Iris pigment epithelial cell (primary cell): ENCODE measurements at regions not wholly inside any gene's neighbourhood (a gene's known extent, or its start where the extent isn't known, plus 50 kb on each side); places are given as distances from the start of the nearest gene placed in this dataset.

ENCODE experiments used
- DNase-seq: peaks from one replicate; pipeline ENCODE4 v3.0.0-alpha.2; 2011; ENCODE audit warnings: low read depth

DNA sequence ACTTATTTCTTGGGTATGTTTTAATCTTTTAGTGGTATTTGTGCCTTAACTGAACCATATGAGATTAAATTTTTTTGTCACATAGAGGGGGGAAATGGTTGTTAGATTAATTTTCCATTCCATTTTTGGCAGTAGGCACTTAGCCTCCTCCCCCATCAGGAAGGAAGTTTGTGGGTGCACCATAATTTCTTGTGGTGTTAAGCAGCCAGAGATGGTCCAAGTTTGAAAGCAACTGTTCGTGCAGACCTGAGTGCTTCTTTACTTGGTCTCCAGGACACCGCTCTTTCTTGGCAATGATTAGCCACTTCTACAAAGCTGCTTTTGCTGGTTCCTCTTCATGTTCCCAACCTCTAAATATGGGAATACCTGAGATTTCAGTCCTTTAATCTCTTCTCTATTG lies 92.7 kb upstream of the RPL34 start:
- no peak for DNase-seq

DNA sequence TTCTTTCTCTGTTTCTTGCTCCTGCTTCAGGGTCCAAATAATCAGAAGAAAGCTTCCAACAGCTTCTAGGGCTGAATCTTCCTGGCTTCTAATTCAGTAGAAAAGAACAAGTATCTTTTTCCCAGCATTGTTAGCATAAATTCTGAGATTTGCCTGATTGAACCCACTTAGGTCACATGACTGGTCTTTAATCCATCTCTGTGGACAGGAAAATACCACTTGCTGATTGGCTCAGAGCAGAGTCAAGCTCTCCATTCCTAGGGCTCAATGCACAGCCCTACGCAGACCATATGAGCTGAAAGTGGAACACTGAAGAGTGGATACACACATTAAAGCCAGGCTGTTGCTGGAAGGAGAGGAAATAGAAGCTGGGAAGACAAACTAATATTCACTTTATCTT lies 99.6 kb upstream of the RPL34 start:
- no peak for DNase-seq

DNA sequence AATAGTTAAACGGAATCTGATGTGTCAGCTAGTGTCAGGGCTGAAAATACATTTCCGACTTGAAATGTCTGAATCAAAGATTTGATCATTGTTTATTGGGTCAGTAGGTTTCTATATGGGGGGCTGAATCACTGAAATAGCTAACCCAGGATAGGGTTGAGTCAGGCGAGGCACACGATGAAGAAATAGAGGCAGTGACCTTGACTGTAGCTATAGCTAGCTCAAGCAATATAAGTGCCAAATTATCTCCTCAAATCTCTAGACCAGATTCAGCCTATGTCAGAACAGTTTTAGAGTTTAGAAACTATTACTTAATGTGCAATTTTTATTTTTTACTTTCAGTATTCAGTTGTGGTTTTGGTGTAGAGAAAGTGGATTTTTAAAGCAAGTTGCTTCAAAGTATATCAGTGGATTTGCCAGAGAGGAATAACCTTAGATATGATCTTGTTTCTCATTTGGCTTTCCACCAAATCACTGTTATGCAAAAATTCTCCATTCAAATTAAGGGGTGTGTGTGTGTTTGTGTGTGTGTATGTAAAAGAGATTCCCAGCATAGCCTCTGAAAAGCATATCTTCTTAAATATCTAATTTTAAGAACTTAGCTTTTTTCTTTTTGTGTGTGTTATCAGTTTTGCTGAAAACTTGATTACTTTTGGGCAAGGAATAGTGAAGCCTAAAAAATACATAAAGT lies 100.3 kb upstream of the RPL34 start:
- DNase-seq = peak; percentile 26

DNA sequence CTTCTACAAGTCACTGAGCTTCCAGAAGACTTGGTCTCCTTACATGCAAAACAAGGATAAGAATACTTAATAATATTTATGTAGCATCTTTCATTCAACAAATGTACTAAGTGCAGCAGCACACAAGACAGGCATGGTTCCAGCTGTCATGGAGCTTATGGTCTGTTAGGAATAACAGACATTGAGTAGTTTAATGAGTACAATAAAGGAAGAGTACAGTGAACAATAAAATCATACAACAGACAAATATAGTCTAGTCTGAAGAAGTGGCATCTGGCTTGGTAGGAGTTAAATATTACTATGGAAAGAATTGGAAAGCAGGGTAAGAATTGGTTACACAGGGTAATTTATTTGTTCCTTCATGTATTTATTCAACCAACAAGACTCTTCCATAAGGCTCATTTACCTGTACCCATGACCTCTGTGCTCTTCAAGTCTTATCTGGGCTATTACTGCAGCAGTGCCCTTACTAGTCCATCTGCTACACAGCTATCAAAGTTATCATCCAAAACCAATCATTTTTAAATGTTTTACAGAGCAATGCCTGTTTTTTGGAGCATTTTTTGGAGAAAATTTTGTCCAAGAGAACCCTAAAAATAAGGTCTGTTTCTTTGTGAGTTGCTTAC lies 101.1 kb upstream of the RPL34 start:
- no peak for DNase-seq

DNA sequence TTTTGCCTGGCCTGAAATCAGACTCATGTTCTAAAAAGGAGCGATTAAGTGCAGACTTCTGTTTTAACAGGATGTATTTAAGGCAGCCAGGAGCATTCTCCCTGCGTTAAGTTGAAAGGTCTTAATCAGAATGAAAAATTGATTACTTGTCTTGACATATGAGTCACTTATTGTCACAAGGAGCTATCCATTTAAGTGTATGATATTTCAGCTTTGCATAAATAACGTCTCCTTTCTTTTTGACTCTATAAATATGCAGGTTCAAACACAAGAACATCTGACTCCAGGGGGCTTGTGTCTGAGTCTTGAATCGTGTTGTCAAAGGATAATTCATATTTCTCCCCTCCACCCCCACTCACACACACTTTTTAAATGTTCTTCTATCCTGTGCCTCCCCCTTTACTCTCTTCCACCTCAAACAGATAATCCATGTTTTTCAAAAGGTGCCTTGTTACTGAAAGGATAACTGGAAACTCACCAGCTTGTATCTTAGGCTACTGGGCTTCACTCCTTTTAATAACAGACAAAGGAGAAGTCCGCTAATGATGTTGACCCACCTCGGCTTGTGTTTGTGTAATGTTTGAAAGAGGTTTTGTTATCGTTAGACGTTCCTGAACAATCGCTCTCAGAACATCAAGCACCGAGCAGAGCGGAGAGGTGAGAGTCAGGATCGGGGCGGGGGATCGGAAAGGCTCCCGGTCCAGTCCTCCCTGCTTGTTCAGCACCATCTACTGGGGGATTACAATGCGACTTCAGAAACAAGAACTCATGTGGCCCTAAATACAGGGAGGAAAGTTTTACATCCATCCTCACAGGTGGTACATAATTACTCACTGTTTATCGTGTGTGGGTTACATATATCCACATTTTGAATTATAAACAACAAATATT lies 107.5 kb upstream of the RPL34 start:
- DNase-seq = peak; percentile 69

DNA sequence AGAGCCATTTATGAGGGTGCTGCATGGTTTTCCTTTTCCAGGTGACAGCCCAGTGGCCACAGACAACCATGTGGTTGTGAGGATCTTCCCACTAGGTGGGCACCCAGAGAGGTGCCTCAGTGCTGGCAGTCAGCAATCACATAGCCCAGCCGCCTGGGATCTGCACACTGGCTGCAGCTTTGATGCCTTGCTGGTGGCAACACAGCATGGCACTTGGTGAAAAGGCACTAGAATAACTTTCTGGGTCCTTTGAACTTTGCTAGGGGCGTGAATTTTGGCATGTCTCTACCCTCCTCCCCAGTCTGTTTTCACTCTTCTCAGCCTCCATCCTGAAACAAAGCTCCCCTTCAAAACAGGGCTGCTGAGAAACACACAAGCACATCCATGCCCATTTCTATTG lies 108.8 kb upstream of the RPL34 start:
- DNase-seq = no peak

DNA sequence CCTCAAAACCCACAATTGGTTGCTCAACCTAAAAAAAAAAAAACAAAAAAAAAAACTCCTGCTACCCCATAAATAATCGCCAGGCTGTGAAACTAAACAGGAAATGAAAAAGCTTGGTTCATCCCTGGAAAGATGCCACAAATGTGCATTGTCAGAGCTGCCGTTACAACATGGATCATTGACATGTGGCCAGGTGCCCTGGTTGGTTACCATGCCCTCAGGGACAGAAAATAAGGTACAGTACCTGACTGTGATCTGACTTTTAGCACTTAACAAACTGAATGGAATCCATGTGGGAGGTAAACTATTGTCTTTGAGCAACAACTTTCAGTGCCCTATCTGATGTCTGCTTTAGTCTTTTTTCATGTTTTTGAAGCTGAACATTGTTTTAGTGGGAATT lies 118.0 kb upstream of the RPL34 start:
- no peak for DNase-seq

DNA sequence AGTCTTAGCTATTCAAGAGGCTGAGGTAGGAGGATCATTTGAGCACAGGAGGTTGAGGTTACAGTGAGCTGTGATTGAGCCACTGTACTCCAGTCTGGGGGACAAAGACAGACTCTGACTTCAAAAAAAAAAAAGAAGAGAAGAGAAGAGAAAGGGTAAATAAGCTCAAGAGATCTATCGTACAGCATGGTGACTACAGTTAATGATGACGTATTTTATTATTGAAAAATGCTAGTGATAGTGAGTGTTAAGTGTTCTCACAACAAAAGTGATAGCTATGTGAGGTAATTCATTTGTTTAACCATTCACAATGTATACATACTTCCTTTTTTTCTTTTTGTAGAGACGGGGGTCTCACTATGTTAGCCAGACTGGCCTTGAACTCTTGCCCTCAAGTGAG lies 121.5 kb upstream of the RPL34 start:
- no peak for DNase-seq

DNA sequence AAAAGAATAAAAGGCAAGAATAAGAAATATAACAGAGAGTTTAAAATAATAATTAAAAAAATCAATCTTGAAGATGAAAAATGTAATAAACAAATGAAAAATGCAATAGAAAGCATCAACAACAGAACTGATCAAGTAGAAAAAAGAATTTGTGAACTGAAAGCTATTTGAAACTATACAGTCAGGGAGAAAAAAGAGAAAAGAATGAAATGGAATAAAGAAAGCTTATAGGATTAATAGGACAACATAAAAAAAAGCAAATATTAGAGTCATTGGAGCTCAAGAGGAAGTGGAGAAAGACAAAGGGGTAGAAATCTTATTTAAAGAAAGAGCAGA lies 126.8 kb upstream of the RPL34 start:
- no peak for DNase-seq

DNA sequence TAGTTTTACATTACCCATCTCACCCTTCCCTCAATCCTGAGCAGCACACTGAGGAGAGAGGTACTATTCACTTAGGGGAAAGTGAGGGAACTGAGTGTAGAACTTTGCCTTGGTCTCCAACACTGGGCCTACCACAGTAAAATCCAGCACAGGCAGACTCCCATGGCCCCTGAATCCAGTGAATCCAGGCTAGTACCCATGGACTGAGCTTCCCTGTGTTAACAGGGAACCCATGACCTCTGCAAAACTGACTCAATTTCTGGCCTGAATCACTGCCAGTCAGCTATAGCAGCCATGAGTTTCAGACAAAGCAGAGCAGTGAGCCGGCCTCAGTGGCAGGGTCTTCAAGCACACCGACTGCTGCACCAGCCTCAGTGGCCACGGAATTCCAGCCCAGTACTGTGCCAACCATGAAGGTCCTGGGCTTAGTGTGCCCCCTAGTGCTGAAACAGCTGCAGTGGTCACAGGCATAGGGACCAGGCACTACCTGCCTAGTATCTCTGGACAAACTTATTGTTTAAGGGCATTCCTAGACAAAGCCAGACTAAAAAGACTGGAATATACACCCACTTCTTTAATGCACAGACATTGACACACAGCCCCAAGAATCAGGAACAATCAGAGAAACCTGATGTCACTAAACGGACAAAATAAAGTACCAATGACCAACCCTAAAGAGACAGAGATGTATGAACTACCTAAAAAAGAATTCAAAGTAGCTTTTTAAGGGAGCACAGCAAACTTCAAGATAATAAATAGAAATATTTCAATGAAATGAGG lies 127.4 kb upstream of the RPL34 start:
- DNase-seq = peak; percentile 19

DNA sequence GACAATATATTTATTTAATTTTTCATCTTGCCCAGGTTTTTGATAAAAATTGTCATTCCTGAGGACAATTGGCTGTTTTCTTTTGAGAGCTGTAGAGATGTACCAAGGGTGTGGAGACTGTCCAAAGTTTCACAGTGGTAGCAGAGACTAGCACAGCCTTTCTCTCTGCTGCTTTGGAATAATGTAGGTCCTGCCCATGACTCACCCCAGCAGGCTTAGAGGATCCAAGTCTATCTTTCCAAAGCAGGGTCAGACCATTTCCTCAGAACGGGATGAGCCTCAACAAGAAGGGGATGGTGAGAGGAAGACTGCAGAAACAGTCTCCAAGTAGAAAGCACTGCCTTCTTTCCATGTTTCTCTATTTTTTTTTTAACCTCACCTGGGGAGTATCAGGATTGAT lies 131.5 kb upstream of the RPL34 start:
- no peak for DNase-seq

DNA sequence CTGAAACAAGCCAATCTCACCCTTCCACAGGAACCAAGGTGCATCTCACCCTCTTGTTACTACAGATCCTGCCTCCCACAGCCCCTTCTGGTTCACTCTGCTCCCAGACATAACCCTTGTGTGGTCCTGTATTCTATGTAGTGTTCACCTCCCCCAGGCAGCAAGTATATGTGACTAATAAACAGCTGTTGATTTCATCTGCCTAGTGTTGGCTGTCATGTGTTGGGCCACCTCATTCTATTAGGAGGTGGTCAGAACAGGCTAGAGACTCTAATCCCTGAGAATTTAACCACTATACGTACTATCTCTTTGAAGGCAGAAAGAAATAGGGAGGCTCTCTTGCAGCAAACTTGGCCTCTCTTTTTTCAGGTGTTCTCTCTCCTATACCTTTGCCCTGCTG lies 134.3 kb upstream of the RPL34 start:
- no peak for DNase-seq

DNA sequence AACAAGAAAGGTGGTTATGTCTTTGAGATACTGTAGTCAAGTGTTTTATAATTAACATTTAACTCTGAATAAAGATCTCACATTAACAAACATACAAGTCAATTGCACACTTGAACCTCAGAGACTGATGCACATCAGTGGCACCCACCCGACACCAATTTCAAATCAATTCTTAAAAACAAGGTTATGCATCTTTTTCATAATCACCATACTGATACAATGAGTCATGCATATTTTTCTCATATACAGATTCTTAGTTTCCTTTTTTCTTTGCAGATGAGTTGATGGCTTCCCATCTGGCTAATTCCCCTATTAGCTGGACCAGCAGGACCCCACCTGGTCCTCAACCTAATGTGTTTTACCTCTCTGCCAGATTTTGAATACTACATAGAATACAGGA lies 136.2 kb upstream of the RPL34 start:
- DNase-seq = peak; percentile 24

DNA sequence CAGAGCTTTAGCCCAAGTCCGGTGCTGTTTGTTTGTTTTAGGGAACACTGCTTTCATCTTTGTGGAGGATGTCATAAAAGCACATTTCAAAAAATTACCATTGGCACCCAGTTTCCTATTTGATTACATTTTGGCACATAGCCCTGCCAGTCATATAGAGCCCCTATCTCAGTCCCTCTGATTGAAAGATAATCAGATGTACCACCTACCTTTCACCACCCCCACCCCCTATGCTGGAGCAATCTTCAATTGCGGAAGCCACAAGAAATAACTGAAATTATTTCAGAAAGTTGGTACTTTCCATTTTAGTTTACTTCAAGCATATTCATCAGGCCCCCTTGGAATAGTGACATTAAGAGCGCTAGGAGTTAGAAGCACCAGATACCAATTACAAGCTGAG lies 136.7 kb upstream of the RPL34 start:
- DNase-seq = no peak

DNA sequence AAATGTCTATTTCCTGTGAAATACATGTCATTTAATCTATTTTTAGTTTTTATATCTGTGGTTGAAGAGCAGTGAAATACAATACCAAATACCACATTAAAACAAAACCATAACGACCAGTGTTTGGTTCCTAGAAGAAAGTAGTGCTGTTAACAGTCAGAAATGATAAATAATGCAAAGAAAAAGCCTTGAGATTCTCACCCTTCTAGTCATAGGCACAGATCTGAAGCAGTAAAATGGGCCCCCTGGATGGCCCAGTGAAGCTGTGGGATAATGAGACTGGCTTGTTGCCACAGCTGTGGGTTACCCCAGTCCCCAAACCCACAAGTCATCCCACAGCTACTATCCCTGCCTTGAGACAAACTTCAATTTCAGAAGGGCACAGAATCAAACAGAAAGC lies 137.3 kb upstream of the RPL34 start:
- peak; percentile 10 for DNase-seq

DNA sequence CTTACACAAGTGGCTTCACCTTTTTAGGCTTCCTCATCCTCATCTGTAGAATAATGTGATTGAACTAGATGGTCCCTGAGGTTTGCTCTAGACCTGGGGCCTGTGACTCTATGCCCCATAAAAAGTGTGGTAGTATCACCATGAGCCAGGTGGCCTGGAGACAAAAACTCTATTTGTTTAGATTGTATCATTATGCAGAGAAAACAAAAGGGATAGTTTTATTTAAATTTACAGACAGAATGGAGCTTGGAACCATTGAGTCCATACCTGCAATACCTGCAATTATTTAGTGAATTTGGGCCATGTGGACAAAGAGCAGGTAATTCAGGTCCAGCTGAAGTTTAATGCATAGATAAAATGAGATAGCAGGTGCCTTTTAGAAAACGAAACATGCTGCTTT lies 139.5 kb upstream of the RPL34 start:
- DNase-seq = no peak

DNA sequence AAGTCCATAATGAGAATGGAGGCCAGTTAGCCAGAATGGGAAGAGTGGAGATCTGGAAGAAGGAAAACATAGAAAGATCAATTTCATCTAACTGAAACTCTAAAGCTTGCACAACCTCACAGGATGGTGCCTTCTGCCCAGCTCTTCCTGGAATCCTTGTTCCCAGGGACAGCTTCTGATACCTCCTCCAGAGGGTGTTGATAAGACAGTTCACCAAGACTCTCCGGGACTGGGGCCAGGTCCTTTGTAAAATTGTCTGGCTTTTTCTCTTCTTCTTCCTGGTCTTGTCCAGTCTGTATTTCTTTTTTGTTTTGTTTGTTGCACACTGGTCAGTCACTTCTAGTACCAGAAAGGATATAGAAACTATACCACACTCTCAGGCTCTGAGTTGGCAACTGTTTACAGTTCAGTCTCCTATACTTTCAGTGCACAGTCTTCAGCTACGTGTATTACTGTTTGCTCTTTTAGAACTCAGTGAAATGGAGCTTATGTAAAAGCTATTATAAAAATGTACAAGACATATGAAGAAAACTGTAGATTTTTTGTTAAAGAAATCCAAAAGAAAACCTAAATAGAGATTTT lies 142.8 kb upstream of the RPL34 start:
- no peak for DNase-seq

DNA sequence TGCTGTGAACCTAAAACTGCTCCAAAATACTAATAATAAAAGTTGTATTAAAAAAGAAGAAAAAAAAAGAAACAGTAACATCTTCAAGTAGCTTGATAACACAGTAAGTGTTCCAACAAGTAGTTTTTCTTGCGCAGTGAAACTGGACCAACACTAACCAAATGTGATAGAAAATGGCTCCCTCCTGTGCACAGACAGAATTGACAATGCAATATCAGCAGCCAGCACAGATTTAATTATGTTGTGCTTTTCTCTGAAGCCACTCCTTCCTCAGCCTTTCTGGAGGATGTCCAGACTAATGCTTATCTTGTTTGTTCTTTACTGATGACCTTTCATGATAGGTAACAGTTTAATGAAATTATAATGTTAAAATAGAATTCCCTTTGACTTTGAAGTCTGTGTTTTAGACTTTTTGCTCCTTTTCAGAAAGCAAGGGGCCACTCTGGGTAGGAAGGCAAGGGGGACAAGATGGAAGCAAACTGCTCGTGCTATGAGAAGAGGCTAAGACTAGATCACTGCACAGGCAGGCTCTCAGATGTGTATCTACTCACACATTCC lies 147.1 kb upstream of the RPL34 start:
- no peak for DNase-seq

DNA sequence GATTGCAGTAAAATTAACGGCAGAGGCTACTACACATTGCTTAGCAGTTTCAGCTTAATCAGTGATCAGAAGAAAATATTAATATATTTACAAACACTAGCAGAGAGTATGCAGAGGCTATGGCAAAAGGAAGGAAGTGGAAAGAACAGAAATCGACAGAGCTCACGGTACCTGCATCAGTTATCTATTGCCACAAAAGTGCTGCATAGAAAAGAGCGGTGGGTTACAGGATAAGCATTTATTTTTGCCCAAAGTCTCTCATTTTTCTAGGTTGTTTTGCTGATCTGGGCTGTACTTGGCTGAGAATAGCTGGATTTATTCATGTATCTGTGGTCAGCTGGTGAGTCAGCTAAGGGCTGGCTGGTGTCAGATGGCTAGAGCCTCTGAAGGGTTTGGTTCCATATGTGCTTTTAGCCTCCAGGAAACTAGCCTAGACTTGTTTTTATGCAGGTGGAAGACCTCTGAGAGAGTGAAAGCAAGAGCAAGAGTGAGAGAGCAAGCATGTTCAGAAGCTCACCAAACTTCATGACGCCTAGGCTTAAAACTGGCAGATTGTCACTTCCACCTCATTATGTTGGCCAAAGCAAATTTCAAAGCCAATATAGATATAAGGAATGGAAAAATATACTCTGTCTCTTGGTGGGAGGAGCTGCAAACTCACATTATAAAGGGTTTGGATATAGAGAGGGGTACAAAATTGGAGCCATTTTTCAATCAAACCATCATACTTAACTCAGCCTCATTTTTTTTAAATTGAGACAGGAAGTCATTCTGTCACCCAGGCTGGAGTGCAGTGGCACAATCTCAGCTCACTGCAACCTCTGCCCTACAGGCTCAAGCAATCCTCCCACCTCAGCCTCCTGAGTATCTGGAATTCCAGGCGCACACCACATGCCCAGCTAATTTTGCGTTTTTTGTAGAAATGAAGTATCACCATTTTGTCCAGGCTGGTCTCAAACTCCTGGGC lies 153.2 kb upstream of the RPL34 start:
- peak; percentile 95 for DNase-seq

DNA sequence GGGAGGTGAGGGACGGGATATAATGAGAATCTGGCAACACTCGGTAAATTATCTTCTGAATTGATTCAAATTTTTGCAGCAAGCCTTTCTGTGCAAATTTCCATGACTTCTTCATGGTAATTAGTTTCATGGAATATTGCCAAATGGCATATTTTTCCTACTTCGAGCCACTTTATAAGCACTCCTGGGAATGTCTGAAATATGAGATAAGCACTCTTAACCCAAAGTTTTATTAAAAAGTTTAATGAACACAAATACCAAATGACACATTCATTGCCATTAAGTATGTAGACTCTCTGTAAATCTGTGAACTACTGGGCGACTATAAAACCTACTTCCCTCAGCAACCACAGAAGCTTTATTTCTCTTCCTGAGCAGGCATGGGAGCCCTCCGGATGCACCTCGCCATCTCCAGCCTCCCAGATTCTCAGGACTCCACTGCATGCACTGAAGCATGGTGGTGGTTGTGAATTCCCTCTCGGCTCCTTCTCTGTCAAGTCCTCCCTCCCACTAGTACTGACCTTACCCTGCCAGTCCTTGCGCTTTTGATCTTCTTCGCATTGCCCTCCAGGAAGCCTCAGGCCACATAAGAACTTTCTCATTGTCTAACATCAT lies 154.4 kb upstream of the RPL34 start:
- DNase-seq = no peak
